Breast epithelium (tissue), 4 donors: ENCODE measurements at regions not wholly inside any gene's neighbourhood (a gene's known extent, or its start where the extent isn't known, plus 50 kb on each side); places are given as distances from the start of the nearest gene placed in this dataset.

ENCODE experiments used
- DNase-seq, 2 donors: peaks; one replicate each; pipeline ENCODE4 v3.0.0-alpha.2; 2019; ENCODE audit warnings: low spot score in 2 of 2
- H3K27ac ChIP-seq, 2 donors: fragments of 200-600 bp; sonication (generic) in 1 of 2; one replicate each; pipeline ENCODE4 v1.5.1; 2016 to 2019; ENCODE audit warnings: mild to moderate bottlenecking in 1 of 2
- H3K27me3 ChIP-seq, 2 donors: fragments of 200-600 bp; sonication (generic) in 1 of 2; one replicate each; pipeline versions ENCODE4 v1.5.1 to v1.6.0; 2017 to 2019; ENCODE audit warnings: control low read depth in 1 of 2, mild to moderate bottlenecking in 1 of 2
- H3K36me3 ChIP-seq: fragments of 200-600 bp; one replicate; pipeline ENCODE4 v1.5.1; 2019
- H3K4me1 ChIP-seq, 2 donors: fragments of 200-600 bp; sonication (generic); one replicate each; pipeline ENCODE4 v1.5.1; 2016 to 2019; ENCODE audit warnings: control low read depth in 1 of 2
- H3K4me3 ChIP-seq, 3 donors: fragments of 200-600 bp; sonication (generic); 1 replicate in 2 of 3; 2 replicates in 1 of 3; pipeline ENCODE4 v1.5.1; 2016 to 2019; ENCODE audit warnings: mild to moderate bottlenecking in 3 of 3, moderate library complexity in 2 of 3
- H3K9me3 ChIP-seq, 2 donors: fragments of 200-600 bp; sonication (generic) in 1 of 2; one replicate each; pipeline ENCODE4 v1.5.1; 2016 to 2019; ENCODE audit warnings: control low read depth in 1 of 2
- CTCF ChIP-seq, 3 donors: fragments of 450-650 bp; IDR thresholded peaks; one replicate each; pipeline ENCODE4 v1.5.1; 2016 to 2017; ENCODE audit warnings: antibody characterized with exemption in 3 of 3, mild to moderate bottlenecking in 3 of 3, moderate library complexity in 3 of 3
- POLR2A ChIP-seq: fragments of 450-650 bp; IDR thresholded peaks from one replicate; pipeline ENCODE4 v1.6.1; 2016; ENCODE audit warnings: antibody characterized with exemption, mild to moderate bottlenecking, moderate library complexity
- POLR2AphosphoS5 ChIP-seq, 3 donors: sonication (generic); formaldehyde crosslinking; IDR thresholded peaks; one replicate each; pipeline ENCODE4 v1.6.1; 2017; ENCODE audit warnings: antibody characterized with exemption in 3 of 3
- intact Hi-C: fragments of 100-400 bp; cut with DNase I; formaldehyde crosslinking; loops from one replicate; pipeline ENCODE4 v1.15.1; 2023; ENCODE audit warnings: low total_unique reads

DNA sequence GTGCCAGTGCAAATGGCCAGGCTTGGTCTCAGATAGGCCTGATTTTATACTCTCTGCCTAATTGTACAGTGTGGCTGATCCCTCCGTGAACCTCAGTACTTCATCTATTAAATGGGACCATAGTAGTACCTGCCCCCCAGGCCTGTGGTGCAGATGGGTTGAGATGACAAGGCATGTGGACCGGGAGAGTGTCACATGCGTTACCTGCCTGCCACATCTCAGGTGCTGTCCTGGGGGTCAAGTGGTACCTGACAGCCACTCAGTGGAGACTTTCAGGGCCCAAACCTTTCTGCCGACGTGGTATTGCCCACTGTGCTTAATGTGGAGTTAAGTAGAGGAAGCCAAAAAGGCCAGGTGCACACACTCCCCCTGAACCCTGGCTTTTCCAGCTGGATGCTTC, 197.3 kb downstream of the FOXD2 start:
- Histone ChIP-seq H3K27ac (no peak overlapping the region), H3K4me1 (no peaks in the 10 kb centered on the region), H3K9me3 (no peaks in the 10 kb centered on the region), H3K27me3 (no peaks in the 10 kb centered on the region), H3K36me3 (no peaks in the 10 kb centered on the region), H3K4me3 (no peak overlapping the region)
- TF ChIP-seq CTCF (IDR thresholded peaks at IDR 0.05) (no peak), POLR2AphosphoS5 (IDR thresholded peaks at IDR 0.05) (no peak), POLR2A (no peak)
- intact Hi-C loops: no loop called here
- DNase-seq: no peak

DNA sequence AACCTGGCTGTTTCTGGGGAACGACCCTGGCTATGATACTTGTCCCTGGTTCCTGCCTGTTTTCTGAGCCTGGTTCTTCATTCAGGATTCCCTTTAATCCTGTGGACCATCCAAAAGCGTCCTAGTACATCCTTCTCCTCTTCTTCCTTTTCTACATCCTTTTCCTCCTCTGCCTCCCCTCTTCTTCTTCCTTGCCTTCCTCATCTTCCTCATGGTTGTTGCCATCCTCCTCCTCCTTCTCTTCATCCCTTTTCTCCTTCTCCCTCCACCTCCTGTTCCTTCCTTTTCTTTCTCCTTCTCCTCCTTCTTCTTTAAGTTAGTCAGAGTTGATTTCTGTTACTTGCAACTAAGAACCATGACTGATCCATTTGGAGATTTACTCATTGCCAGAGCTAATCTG, 197.8 kb downstream of the FOXD2 start:
- no peak for TF ChIP-seq POLR2A
- TF ChIP-seq POLR2AphosphoS5 (IDR thresholded peaks at IDR 0.05): no peak
- TF ChIP-seq CTCF (IDR thresholded peaks at IDR 0.05): no peak
- Histone ChIP-seq H3K9me3 (no peaks in the 10 kb centered on the region), H3K27me3 (no peaks in the 10 kb centered on the region), H3K4me3 (no peak overlapping the region), H3K27ac (no peak overlapping the region), H3K36me3 (no peaks in the 10 kb centered on the region), H3K4me1 (no peaks in the 10 kb centered on the region)
- intact Hi-C loops: no loop called here
- no peak for DNase-seq

DNA sequence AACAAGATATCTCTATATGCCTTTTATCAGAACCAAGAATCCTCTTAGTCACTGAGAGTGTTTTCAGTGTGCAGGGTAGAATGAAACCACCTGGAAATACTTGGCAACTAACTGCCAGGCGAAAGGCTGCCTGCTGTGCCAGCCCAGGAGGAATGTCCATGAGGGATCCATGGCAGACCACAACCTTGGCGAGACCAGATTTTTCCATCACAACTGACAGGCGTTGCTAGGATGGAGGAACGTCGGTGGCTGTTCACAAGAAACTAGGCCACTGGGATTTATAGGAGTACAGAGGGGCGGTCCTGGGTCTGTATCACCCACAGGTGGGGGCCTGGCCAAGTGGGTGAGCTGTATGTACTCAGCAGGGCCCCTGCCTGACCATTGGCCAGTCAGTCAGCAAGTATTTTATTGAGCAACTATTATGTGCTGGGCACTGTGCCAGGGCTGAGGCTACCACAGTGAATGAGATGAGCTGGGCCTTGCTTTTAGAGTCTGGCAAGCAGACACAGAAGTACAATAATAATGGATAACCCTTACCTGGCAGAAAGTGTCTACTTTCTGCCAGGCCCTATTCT, 199.4 kb downstream of the FOXD2 start:
- Histone ChIP-seq H3K27me3 (no peaks in the 10 kb centered on the region), H3K4me1 (no peaks in the 10 kb centered on the region), H3K27ac (no peak overlapping the region), H3K9me3 (no peaks in the 10 kb centered on the region), H3K36me3 (no peaks in the 10 kb centered on the region), H3K4me3 (no peak overlapping the region)
- DNase-seq: no peak
- TF ChIP-seq POLR2AphosphoS5 (IDR thresholded peaks at IDR 0.05) (no peak), POLR2A (no peak), CTCF (IDR thresholded peaks at IDR 0.05) (no peak)
- intact Hi-C loops: no loop called here

DNA sequence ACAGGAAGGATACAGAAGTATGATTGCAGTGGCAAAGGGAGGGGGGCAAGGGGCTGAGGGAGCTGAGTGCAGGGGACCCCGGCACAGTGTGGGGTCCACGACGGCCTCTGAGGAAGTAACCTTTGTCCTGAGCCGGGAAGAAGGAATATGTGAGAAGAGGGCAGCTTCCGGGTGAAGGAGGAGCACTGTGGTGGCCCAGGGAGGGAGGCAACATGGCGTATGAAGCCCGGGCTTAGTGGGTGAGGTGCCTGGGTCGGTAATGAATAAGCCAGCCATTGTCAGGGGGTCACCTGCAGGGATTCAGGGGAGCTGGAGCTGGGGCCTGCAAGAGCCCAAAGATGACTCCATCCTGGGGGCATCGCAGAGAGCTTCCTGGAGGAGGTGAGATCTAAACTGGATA, 200.4 kb downstream of the FOXD2 start:
- no peak for DNase-seq
- Histone ChIP-seq H3K27ac (no peak overlapping the region), H3K9me3 (no peaks in the 10 kb centered on the region), H3K36me3 (no peaks in the 10 kb centered on the region), H3K27me3 (no peaks in the 10 kb centered on the region), H3K4me1 (no peaks in the 10 kb centered on the region), H3K4me3 (no peak overlapping the region)
- intact Hi-C loops: no loop called here
- TF ChIP-seq POLR2AphosphoS5 (IDR thresholded peaks at IDR 0.05) (no peak), POLR2A (no peak), CTCF (IDR thresholded peaks at IDR 0.05) (no peak)

- TF ChIP-seq POLR2AphosphoS5 (IDR thresholded peaks at IDR 0.05) (no peak), POLR2A (no peak), CTCF (IDR thresholded peaks at IDR 0.05) (no peak)
Measured at GRCh38 chr1:47638713-47639112, 200.9 kb downstream of the FOXD2 start.

More at GRCh38 chr1:47638713-47639112, 200.9 kb downstream of the FOXD2 start:
- no peak for DNase-seq
- Histone ChIP-seq H3K27me3 (no peaks in the 10 kb centered on the region), H3K4me3 (no peak overlapping the region), H3K9me3 (no peaks in the 10 kb centered on the region), H3K4me1 (no peaks in the 10 kb centered on the region), H3K27ac (no peak overlapping the region), H3K36me3 (no peaks in the 10 kb centered on the region)
- intact Hi-C loops: no loop called here
